ENCODE measurements at regions not wholly inside any gene's neighbourhood (a gene's known extent, or its start where the extent isn't known, plus 50 kb on each side); places are given as distances from the start of the nearest gene placed in this dataset.

DNA sequence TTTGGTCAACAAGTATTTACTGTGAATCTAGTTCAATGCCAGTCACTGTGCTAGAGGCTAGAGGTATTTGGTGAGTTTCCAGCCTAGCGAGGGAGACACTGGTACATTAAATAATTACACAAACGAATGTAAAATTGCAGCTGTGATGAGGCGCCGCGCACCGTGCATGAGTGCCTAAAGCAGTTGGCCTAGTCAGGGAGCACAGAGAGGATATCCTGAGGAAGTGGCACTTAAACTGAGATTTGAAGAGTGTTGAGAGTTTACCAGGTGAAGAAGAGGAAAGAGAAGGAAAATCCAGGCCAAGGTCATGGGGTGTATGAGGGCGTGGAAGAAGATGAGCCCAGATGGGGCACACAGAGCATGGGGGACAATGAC lies 157.6 kb upstream of the NDUFV2 start:
- no peak for TF ChIP-seq POLR2A (IDR thresholded peaks at IDR 0.05; ENCODE audit: low read length)
- no peak for TF ChIP-seq GATA1 (IDR thresholded peaks at IDR 0.05; ENCODE audit: low read depth, low read length)
- no peak for DNase-seq

DNA sequence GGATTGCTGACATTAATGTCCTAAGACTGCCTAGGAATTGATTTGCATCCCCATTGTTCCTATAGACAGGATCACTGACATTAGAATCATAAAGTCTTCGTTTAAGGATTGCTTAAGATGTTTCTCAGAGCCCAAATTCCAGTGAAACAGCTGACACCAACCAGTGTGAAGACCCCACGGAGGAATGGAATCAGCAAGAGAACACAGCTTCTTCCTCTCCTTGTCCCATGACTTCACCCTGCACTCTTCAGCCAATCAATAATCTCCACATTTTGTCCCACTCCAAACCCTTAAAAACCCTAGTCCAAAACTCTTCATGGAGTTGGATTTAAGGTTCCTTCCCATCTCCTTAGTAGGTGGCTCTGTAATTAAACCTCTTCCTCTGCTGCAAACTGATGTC lies 157.0 kb upstream of the NDUFV2 start:
- TF ChIP-seq GATA1 (IDR thresholded peaks at IDR 0.05; ENCODE audit: low read depth, low read length) (no peak), POLR2A (IDR thresholded peaks at IDR 0.05; ENCODE audit: low read length) (no peak)
- no peak for DNase-seq

DNA sequence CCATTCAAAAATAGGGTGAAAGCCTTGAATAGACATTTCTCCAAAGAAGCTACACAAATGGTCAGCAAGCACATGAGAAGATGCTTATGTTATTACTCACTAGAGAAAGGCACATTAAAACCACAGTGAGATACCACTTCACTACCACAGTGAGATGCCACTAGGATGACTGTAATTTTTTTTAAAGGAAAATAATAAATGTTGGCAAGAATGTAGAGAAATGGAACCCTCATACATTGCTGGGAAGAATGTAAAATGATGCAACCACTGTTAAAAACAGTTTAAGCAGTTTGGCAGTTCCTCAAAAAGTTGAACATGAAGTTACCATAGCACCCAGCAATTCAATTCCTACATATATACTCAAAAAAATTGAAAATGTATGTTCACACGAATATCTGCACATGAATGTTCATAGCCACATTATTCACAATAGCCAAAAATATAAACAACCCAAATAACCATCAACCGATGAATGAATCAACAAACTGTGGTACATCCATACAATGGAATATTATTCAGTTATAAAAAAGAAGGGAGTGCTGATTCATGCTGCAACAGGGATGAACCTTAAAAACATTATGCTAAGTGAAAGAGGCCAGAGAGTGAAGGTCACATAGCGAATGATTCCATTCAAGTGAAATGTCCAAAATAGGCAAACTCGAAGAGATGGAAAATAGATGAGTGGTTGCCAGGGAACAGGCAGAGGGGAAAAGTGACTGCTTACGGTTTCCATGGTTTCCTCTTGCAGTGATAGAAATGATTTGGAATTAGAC lies 156.2 kb upstream of the NDUFV2 start:
- DNase-seq = no peak

DNA sequence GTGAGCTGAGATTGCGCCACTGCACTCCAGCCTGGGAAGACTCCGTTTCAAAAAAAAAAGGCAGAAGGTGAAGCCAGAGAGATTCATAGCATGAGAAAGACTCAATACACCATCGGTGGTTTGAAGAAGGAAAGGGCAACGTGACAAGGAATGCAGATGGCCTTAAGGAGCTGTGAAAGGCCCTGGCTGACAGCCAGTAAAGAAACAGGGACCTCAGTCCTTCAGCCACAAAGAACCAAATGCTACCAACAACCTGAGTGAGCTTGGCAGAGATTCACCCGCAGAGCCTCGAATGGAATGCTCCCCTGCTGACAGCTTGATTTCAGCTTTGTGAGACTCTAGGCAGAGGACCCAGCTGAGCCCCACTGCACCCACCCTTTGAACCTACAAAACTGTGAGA lies 154.9 kb upstream of the NDUFV2 start:
- TF ChIP-seq GATA1 (IDR thresholded peaks at IDR 0.05; ENCODE audit: low read depth, low read length) (no peak), POLR2A (IDR thresholded peaks at IDR 0.05; ENCODE audit: low read length) (no peak)

More for the DNA sequence above, 156.2 kb upstream of the NDUFV2 start:
- no peak for TF ChIP-seq GATA1 (IDR thresholded peaks at IDR 0.05; ENCODE audit: low read depth, low read length)
- TF ChIP-seq POLR2A (IDR thresholded peaks at IDR 0.05; ENCODE audit: low read length) = no peak

DNA sequence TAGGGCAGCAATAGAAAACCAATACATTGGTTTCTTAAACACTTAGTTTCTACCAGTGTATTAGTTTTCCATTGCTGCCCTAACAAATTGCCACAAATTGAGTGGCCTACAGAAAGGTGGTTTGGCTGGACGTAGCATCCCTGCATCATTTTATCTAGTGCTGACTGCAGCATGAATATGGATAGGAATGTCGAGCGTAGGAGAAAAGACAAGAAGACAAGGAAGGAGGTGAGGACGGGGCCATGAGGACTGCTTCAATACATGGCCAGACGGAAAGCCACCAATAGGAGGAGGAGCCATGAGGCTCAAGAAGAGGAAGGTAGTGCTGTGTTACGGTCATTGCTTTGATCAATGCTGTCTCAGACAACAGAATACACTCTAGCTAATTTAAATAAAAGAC lies 154.5 kb upstream of the NDUFV2 start:
- DNase-seq = no peak
- TF ChIP-seq GATA1 (IDR thresholded peaks at IDR 0.05; ENCODE audit: low read depth, low read length) (no peak), POLR2A (IDR thresholded peaks at IDR 0.05; ENCODE audit: low read length) (no peak)

More for the DNA sequence above, 154.9 kb upstream of the NDUFV2 start:
- DNase-seq = no peak

DNA sequence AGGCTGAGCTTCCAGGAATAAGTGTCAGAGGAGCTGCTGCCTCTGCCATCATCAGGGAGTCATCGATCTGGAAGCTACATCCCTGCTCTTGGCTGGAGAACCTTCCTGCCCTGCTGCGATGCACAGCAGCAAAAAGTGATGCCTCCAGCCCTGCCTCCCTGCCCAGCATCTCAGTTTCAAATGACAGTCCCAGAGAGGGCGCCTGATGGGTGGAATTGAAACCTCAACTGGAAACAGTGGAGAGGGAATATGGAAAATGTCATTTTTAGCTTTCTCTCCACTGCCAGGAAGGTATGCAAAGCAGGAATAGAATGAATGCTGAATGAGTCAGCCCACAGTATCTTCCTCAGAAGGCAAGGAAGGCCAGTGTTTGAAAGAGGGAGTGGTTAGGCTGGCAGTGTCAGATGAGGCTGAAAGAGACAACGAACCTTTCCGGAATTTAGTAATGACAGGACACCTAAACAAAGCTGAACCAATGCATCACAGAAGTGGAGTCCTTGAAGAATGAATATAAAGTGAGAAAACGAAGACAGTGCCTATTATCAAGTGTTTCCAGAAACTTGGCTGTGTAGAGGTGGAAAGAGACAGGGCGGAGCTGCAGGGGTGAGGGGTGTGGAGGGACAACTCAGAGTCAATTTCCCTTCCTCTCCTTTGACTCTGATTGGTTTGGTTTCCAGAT lies 153.9 kb upstream of the NDUFV2 start:
- DNase-seq = no peak
- TF ChIP-seq GATA1 (IDR thresholded peaks at IDR 0.05; ENCODE audit: low read depth, low read length) = no peak
- TF ChIP-seq POLR2A (IDR thresholded peaks at IDR 0.05; ENCODE audit: low read length) = no peak

DNA sequence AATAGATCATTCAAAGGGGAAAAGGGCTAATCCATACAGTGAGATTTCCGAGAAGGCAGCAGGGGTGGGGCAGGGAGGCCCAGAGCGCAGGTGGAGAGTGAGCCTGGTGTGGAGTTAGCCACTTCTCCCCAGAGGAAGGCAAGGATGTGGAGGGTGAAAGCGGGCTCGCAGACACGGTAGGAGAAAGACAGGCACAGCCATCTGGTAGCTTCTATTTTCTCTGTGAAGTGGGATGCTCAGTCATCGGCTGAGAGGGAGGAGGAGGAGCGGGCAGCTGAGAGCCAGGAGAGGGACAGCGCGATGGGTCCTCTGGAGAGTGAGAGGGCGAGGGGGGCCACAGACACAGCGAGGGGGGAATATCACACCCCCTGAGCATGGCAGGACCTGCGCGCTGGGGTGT lies 153.3 kb upstream of the NDUFV2 start:
- no peak for DNase-seq
- TF ChIP-seq POLR2A (IDR thresholded peaks at IDR 0.05; ENCODE audit: low read length) (no peak), GATA1 (IDR thresholded peaks at IDR 0.05; ENCODE audit: low read depth, low read length) (no peak)

DNA sequence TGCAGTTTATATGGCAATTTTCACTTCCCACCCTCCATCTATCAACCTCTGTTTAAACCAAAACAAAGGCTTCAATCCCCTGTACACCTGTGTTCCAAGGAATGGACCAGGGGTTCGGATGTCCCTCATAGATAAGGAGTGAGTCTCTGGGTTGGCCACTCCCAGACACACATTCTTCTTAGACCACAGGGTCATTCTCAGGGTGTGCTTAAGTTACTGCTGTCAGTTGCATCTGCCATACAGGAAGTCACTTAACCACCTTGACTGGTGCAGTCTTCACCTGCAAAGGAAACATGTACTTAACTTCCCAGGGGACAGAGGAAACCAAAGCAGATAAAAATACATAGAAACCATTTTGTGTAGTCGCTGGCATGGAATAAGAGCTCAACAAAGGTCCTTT lies 151.0 kb upstream of the NDUFV2 start:
- DNase-seq = no peak
- TF ChIP-seq POLR2A (IDR thresholded peaks at IDR 0.05; ENCODE audit: low read length) (no peak), GATA1 (IDR thresholded peaks at IDR 0.05; ENCODE audit: low read depth, low read length) (no peak)

DNA sequence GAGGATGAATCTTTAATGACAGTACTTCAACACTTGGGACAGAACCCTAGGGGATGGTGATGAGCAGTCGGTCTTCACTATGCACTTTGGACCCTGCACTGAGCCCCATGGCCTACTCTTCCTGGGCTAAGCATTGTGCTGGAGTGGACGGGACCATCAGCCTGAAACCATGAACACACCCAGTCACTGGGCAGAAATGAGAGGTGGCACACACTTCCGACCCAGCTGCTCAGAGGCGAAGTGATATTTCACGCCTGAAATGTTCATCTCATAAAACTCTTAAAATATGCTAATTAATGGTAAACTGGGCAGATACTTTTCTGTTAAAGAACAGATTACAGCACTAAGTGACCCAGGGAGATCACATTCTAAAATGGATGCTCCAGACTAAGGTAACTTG lies 150.3 kb upstream of the NDUFV2 start:
- TF ChIP-seq POLR2A (IDR thresholded peaks at IDR 0.05; ENCODE audit: low read length) (no peak), GATA1 (IDR thresholded peaks at IDR 0.05; ENCODE audit: low read depth, low read length) (no peak)
- DNase-seq = no peak

DNA sequence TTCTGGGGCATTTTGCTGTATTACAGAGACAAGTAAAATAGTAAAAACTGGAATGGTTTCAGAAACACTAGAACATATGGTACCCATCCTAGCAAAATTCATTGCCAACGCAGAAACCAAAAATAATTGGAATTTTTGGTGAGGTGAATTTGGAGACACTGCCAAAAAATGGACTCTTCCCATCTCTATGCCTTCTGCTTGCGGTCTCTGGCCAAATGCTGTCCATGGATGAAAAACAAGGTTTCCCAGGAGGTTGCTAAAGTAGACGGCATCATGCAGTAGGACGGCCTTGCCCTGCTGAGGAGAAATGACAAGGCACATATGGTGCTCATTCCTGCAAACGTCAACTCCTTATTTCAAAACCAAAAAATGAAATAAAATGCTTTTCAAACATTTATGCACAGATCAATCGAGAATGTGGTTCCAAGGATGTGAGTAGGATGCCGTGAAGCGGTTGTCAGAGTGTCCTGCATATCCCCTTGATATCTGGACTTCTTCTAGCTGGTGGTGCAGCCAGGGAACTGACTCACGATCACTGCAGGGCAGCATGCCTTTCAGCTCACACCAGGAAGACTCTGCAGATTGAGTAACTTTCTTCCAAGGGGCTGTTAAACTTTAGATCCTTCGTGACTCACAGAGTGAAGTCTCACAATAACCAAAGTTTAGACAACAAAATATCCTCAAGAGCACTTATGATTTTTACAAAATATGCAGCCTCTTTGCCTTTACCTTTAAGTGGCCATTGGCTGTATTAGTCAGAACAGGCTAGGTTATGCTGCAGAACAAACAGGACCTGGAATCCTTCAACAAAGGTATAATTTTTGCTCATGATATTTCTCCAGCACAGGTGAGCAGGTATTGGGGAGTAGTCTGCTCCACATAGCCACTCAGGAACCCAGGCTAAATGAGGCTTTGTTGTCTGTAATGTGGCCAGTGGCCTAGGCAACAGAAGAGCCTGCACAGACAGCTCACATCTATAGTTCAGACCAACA lies 149.4 kb upstream of the NDUFV2 start:
- no peak for TF ChIP-seq GATA1 (IDR thresholded peaks at IDR 0.05; ENCODE audit: low read depth, low read length)
- no peak for TF ChIP-seq POLR2A (IDR thresholded peaks at IDR 0.05; ENCODE audit: low read length)

DNA sequence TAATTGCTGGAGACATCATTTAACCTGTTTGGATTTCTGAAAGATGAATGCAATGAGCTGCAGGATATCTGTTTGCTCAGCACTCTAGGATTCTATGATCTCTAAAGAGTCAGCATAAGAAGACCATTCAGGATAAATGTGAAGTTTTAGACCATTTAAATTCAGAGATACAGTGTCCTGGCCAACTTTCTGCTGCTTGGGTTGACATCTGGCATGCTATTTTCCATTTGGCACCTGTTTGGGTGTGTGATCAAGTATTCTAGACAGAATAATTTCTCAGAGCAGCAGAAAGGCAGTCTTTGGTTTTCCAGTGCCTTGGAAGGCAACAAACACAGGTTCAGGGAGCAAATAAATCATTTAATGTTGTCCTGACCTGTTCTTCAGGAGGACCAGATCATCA lies 144.8 kb upstream of the NDUFV2 start:
- no peak for DNase-seq
- no peak for TF ChIP-seq GATA1 (IDR thresholded peaks at IDR 0.05; ENCODE audit: low read depth, low read length)
- TF ChIP-seq POLR2A (IDR thresholded peaks at IDR 0.05; ENCODE audit: low read length) = no peak

More for the DNA sequence above, 149.4 kb upstream of the NDUFV2 start:
- no peak for DNase-seq

DNA sequence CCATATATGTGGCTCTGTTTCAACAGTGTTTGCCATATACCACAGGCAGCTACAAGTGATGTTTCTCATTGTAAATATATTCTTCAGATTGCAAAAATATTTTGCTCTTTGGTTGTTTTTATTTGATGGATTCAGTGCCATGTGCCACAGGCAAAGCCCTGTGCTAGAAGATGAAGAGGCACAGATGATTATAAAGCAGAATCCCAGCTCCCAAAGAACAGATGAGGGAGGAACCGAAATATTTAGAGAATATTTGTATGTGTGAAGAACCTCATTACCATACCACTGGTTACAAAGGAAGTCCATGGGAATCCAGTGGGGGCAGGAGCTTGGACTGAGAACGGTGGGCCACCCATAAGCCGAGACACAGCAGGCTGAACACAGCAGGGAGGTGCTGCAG lies 143.8 kb upstream of the NDUFV2 start:
- TF ChIP-seq GATA1 (IDR thresholded peaks at IDR 0.05; ENCODE audit: low read depth, low read length) (no peak), POLR2A (IDR thresholded peaks at IDR 0.05; ENCODE audit: low read length) (no peak)
- DNase-seq = no peak

DNA sequence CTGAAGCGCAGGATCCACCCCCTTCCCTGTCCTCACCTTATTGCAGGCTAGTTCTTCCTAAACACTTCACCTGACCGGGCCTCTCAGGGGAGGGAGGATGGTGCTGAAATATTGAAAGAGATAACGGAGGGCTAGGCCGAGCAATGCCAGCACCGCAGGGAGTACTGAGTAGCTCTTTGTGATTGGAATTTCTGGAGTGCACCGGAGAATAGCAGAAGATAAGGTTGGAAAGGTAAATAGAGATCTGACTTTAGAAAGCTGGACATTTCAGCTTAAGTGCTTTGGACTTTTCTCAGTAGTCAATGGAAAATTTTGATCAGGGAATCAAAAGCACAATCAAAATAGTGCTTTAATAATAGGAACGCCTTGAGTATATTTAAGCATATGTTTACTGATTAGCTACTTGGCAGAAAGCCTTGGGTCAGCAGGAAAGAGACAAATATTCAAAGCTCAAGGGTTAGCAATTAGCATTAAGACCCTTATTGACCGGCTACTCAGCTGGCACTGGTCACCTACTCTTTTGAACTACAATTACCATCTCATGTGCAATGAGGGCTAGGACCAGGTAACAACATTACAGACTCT lies 142.9 kb upstream of the NDUFV2 start:
- no peak for DNase-seq
- TF ChIP-seq GATA1 (IDR thresholded peaks at IDR 0.05; ENCODE audit: low read depth, low read length) = no peak
- TF ChIP-seq POLR2A (IDR thresholded peaks at IDR 0.05; ENCODE audit: low read length) = no peak

Data from erythroblast (primary cell).